HG02588 (cell line): ENCODE measurements at regions not wholly inside any gene's neighbourhood (a gene's known extent, or its start where the extent isn't known, plus 50 kb on each side); places are given as distances from the start of the nearest gene placed in this dataset.
"Not testable (repeated sequence)": the region's sequence is repeated elsewhere in the genome, so short reads cannot be mapped to it uniquely, and the experiment has no call there.

Experiments used
- ATAC-seq: cut with Tn5 transposase; IDR thresholded peaks from one replicate; pipeline ENCODE4 v1.9.1; 2021; ENCODE audit warnings: mild to moderate bottlenecking, moderate library complexity; ENCODE audit not compliant: unreplicated experiment

DNA sequence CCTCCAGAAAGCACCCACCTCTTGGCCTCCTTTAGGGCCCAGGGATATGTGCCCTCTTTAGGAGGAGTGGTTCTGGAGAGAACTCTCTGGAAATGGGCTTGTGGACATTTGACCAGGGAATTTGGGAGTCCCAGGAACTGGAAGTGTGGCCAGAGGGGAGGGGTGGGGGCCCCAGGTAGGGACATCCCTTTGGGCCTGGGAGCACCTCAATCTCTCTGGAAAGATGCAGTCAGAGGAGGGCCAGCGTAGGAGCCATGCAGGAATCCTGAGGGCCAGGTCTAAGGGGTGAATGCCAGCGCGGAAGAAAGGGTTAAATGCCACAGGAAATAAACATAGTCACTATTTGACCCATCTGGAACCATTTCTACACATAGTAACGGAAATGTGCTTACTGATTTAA lies 50.3 kb upstream of the ITGA11 start:
- no peak for ATAC-seq

DNA sequence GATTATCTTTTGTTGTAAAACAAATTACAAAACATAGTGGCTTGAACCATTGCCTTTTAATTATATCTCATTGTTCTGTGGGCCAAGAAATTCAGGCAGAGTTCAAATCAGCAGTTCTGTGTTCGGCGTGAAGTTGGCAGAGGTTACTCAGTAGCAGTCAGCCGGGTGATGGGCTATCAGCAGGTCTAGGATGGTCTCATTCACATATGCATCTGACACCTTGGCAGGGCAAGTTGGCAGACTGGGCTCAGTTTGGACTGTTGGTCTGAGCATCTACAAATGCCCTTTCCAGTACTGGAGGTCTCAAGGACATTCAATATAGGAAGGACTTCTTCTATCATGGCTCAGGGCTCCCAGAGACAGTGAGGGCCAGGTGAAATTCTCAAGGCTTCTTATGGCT lies 51.2 kb upstream of the ITGA11 start:
- no peak for ATAC-seq

DNA sequence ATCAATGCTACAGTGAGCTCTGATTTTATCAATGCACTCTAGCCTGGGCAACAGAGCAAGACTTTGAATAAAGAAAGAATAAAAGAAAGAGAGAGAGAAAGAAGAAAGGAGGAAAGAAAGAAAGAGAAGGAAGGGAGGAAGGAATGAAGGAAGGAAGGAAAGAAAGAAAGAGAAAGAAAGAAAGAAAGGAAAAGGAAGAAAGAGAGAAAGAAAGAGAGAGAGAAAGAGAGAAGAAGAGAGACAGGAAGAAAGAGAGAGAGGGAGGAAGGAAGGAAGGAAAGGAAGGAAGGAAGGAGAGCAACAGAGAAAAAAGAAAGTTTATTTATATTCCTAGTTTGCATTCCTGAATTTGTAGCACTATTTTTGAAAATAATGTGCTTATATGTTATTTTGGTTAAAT lies 52.3 kb upstream of the ITGA11 start:
- ATAC-seq = no peak

DNA sequence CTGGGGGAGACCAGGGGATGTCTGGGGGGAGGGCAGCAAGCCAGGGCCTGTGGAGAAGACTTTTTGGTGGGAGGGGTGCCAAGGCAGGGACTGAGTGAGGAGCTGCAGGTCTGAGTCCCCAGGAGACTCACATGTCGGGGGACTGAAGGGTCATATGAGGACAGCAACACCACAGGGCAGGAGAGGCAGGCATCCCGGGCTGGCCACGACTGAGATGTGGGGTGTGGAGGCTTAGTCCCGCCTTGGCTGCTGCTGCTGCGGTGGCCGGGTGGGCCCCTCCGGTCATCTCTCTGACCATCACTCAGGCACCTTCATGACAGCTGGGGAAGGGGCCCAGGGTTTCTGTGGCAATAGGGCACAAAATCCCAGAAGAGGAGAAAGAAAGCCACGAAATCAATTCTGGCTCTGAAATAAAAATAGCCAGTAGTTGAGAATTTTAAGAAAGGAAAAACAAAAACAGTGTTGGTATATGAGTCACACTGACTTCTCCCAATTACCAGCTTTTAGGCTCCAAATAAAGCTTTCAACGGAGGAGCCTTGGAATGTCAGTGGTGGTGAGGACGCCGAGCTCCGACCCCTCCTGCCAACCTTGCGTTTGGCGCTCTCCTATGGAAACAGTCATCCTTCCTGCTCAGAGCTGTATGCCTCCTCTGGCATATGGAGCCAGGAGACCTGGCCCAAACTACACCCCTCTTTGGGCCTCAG lies 52.9 kb upstream of the ITGA11 start:
- ATAC-seq = no peak

DNA sequence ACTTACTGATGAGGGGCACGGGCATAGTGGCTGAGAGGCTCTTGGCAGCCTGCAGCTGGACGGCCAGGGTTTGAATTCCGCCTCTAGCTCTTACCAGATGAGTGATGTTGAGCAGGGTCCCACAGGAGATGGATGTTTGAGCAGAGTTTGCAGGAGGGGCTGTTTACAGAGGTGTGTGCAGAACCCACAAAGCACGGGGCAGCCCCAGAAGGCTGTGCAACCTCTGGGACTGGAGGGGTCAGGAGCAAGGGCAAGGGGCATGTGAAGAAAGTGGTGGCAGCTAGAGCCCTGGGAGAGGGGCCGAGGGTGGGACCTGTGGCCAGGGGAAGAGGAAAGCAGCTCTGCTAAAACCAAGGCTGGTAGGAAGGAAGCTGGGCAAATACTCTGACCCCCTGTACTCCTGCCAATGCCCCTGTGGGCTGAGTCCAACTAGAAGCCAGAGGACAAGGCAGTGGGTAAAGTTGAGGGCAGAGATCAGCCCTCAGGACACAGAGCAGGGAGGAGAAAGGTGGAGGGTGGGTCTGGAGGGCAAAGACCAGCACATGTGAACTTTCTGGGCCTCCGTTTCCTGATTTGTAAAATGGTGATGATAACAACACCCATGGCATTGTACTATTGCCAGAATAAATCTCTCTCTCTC lies 53.9 kb upstream of the ITGA11 start:
- no peak for ATAC-seq

DNA sequence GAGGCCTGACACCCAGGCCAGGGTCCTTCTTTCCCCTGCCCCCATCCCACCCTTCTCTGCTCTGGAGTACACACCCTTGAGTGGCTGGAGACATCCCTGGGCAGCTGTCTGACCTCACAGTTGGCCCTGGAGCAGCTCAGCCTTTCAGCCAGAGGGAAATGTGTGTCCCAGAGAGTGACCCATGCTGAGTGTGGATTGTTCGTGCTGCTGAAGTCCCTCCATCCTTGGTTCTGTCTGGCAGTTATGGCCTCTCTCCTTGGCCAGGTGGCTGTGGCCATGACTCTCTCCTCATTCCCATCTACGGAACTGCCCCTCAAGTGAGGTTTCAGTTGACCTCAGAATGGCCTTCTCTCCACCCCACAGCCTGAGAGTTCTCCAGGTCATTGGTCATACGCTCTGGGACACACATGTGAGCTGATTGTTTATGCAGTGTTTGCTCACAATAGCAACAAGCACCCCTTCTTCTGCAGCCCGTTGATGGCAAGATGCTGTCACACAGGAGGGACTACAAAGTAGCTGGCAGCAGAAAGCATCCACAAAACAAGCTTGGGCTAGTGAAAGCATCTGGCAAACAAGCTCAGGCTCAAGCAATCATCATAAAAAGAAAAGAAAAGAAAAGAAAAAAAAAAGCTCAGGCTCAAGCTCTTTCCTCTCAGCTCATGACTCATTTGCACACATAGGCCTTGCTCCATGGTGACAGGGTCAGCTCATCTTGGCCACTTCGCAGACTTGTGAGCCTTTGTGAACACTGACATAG lies 55.3 kb upstream of the ITGA11 start:
- ATAC-seq = no peak

DNA sequence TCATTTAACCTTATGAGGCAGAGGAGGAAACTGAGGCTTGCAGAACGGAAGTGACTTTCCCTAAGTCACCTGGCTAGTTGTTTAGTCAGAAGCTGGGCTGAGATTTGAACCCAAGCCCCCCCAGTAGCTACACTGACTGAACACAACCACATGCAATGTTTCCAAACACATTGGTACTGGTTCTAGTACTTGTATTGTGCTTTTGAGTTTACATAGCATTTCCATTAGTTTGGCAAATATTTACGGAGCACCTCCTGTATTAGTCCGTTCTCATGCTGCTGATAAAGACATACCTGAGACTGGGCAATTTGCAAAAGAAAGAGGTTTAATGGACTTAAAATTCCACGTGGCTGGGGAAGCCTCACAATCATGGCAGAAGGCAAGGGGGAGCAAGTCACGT lies 56.3 kb upstream of the ITGA11 start:
- no peak for ATAC-seq

DNA sequence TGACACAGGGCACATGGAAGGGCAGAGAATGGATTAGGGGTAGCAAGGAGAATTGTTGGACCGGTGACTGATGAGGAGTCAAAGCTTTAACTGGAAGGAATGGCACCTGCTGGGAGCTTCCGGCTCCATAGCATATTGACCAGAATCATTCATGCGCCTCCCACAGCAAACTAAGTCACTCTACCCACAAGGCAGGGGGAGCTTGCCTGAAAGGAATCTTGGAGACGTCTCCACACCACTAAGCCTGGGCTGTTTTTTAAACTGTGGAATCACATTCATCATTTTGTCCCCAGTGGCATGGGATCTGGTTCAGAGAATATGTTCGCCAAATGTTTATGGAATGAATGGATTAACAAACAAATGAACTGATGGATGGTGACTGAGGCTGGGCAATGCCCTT lies 57.0 kb upstream of the ITGA11 start:
- ATAC-seq = no peak

DNA sequence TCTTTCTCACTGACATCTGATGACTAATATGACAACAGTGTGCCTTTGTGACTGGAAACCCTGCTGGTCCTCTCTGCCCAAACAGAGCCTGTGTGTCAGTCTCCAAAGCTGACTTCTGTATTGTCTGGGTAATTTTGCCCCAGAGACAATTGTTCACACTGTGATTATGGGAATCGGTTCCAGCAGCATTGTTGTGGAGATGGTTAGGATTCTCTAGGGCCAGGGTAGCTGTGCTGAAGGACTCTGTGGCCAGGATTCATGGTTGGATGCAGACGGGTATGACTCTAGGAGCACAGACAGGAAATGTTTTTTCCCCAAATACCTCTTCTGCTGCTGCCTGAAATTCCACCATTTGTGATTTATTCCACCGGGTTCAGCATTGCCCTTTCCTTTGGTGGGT lies 57.5 kb upstream of the ITGA11 start:
- ATAC-seq = no peak

DNA sequence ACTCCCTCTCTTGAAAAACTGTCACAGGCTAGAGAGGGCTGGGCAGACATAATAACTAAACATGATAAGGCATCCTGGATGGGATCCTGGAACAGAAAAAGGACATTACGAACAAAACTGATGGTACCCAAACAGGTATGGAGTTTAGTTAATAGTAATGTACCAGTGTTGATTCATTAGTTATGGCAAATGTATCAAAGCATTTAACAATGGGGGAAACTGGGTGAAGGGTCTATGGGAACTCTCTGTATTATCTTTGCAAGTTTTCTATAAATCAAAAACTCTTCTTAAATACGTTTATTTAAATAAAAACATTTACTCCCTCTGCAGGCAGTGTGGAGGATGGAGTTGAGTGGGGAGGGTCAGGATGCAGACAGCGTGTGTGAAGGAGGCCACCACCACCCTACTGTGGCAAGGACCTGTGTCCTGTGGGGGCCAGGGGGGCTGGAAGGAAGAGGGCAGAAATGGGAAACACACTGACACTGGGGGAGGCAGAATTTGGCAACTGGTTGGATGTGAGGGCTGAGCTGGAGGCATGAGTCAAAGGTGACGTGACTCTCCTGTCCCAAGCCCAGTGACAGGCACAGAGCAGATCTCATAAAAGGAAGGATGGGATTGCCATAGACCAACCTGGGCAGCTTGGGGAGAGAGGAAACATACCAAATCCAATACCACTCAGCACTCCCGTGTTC lies 59.6 kb upstream of the ITGA11 start:
- no peak for ATAC-seq

DNA sequence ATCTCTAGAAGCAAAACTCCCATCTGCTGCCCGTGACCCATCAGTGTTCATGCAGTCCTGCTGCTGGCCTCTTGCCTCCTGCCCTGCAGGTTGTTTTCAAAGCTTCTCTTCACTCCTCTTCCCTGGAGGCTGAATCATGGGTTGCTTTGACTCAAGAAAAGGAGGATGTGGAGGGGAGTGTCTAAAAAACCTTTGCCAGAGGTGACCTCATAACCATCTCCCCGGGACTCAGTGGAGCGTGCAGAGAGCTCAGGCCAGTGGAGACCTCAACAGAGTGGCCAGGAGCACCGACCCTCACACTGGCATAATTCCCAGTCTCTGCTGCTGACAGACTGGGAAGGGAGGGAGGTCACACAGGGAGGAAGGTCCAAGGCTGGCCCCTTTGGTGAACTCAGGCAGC lies 60.9 kb upstream of the ITGA11 start:
- ATAC-seq = no peak

DNA sequence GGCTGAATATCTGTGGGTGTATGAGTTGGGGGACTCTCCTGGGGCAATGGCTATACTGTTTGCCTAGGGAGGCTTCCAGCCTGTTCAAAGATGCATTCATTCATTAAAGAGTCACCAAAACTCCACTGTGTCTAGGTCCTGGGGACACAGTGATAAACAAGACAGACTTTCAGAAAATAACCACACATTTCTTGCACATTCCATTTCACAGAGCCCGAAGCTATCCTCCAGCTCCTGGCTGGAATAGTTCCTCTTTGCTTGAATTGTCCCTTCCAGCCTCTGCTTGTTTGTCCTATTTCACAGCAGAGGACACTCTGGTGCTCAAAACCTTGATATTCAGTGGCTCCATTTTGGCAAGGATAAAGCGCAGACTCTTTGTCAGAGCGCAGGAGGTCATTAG lies 61.7 kb upstream of the ITGA11 start:
- ATAC-seq = no peak

DNA sequence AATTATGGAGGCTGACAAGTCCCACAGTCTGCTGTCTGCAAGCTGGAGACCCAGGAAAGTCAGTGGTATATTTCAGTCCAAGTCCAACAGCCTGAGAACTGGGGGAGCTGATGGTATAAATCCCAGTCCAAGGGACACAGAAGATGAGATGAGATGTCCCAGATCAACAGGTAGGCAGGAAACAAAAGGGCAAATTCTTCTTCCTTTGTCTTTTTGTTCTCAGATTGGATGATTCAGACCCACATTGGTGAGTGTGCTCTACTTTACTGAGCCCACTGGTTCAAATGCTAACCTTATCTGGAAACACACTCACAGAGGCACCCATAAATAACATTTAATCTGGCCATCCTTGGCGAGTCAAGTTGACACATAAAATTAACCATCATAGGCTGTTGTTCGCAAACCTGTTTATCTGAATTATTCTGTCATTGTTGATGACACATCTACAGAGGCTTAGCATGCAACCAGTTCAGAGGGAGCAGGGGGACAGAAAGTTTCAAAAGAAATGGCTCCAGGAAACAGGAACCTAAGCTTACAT lies 62.7 kb upstream of the ITGA11 start:
- ATAC-seq = no peak

DNA sequence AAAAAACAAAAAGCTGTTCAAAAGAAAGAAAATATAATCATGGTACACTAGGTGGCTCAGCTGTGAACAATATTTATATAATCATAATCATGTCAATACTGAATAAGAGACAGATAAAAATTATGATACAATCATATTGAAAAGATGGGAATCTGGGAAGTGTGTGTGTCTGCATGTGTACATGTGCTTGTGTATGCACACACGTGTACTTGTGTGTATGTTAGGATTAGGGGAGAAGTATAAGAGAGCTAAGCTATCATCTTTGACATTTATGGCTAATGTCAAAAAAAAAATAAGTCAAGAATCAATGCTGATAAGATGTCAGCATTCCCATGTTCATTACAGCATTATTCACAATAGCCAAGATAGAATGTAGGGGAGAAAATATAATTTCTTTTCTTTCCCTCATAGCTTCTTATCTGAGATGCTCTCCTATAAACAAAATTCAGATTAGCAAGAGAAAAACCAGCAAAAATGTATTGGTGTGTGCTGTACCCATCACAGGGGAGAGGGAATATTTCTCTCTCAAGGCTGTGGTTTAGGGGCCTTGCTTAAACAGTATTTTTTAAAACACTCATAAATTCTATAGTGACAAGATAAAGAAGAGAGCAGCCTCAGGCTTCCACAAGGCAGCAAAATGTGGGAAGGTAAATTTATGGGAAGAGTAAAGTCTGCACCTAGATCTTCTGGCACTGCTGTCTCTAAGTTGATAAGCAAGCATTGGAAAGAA lies 63.4 kb upstream of the ITGA11 start:
- ATAC-seq = no peak

DNA sequence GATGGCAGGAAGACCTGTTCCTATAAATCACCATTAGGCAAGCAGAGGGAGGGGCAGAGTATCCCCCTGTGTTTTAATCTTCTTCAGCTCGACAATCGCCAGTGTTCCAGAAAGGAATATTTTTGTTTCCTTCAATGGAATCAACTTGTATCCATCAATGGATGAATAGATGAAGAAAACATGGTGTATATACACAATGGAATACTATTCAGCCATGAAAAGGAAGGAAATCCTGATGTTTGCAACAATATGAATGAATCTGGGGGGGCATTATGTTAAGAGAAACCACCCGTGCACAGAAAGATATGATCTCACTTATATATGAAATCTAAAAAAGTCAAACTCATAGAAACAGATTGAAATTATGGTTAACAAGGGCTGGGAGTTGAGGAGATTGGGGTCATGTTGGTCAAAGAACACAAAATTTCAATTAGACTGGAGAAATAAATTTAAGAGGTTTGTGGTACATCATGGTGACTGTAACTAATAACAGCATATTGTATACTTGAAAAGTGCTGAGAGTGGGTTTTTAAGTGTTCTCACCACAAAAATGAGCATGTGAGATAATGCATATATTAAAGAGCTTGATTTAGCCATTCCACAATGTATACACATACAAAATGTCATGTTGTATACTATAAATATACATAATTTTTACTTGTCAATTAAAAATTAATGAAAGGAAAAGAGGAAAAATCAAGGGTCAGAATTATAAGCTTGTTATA lies 64.2 kb upstream of the ITGA11 start:
- ATAC-seq = no peak

DNA sequence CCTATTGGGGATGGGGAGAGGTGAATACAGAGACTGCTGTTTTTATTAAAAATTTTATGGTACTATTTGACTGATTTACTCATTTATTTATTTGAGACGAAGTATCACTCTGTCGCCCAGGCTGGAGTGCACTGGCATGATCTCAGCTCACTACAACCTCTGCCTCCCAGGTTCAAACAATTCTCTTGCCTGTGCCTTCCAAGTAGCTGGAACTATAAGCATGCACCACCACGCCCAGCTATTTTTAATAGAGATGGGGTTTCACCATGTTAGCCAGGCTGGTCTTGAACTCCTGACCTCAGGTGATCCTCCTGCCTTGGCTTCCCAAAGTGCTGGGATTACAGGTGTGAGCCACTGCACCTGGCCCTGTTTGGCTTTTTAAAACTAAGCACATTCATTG lies 64.8 kb upstream of the ITGA11 start:
- not testable (repeated sequence) for ATAC-seq

DNA sequence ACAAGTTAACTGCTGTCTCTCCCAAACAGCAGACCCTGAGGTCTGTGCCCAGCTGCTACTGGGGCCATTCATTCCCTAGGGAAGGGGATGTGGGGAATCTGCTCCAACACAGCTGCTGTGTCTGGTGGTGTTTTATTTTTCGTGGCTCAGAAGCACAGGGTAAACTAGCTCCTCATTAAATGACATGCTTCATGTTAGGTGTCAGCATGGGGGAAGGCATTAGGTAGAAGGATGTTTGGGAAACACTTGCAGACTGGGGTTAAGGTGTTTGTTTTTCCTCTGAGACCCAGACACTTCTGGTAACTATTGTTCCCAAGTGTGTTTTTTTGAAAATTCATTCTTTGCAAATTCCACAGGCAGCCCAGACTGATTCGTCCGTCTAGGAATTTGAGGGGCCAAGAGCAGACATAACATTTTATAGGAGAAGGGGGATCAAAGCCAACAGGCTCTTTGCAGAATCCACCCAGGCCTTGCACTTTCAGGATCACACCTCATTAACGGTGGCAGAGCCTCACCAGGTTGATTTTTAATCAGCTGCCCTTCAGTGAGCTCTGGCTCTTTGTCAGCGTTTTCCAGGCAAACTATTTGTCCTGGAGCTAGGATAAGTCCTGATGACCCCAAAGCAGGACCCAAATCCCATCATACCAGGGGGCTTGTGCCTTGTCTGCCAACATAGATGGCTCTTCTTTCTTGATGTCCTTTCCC lies 65.4 kb upstream of the ITGA11 start:
- ATAC-seq = no peak

DNA sequence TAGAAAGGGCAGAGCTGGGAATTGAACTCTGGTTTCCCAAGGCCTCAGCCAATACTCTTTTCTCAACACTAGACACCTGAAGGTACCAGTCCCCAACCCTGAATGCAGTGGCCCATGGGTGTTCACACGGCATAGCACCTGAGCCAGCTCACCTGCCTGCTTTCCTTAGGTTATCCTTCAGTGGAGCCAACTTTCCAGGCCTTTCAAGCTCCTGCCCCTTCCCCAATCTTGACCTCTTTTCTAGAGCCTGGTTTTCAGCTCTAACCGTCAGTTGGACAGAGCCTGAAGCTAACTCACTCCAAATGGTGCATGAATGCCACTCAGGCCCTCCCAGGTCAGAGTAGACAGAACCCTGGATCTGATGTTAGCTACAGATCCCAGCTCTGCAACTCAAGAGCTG lies 66.1 kb upstream of the ITGA11 start:
- no peak for ATAC-seq

DNA sequence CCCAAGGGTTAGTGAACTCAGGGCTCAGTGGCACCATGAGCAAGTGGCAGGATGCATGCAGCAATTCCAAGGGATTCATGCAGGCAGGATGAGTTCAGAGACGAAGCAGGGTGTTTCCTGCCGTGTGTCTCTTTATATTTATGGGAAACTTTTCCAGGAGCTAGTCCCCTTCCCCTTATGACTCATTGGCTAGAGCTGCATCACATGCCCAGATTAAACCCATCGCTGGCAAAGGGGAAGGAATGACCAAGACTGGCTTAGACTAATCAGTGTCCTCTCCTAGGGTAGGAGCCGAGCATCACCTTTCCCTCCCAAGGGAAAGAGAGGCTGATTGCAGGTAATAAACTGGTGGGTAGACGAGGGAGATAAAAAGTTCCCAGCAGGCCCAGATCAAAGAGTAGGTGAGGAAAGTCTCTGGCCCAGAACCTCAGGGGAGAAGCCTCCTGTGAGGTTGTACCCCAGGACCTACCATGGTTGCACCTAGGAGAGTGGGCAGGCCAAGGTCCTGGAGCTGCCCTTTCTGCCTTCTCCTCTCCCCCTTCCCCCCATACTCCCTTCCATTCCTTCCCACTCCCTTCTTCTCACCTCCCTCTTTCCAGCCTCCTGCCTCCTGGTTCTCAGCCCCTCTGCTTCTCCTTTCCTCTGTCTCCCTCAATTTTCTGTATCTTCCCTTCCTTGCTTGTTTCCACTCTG lies 67.8 kb upstream of the ITGA11 start:
- ATAC-seq = no peak
